Breast epithelium (tissue), 3 donors: ENCODE measurements at regions not wholly inside any gene's neighbourhood (a gene's known extent, or its start where the extent isn't known, plus 50 kb on each side); places are given as distances from the start of the nearest gene placed in this dataset.

ENCODE experiments used
- POLR2A ChIP-seq: fragments of 450-650 bp; IDR thresholded peaks from one replicate; pipeline ENCODE4 v1.6.1; 2016; ENCODE audit warnings: antibody characterized with exemption, mild to moderate bottlenecking, moderate library complexity
- POLR2AphosphoS5 ChIP-seq, 3 donors: sonication (generic); formaldehyde crosslinking; IDR thresholded peaks; one replicate each; pipeline ENCODE4 v1.6.1; 2017; ENCODE audit warnings: antibody characterized with exemption in 3 of 3
- TF ChIP-seq, protein P1 (sequence below), 3 donors: fragments of 450-650 bp; IDR thresholded peaks; one replicate each; pipeline ENCODE4 v1.5.1; 2016 to 2017; ENCODE audit warnings: antibody characterized with exemption in 3 of 3, mild to moderate bottlenecking in 3 of 3, moderate library complexity in 3 of 3

DNA sequence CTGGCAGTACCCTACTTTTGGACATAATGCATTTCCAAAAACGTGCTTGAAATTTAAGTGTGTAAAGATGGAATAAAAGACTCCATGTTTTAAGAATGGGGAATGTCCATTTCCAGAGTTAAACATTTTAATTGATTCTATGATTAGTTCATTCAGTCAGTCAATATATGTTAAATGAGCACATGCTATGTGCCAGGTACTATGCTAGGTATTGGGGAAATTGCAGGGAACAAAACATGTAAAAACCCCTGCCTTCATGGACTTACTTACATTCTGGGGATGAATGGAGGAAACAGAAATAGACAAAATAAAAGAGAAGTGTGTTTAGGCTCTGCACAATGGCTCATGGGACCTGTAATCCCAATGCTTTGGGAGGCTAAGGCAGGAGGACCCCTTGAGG lies 288.6 kb downstream of the MTX2 start:
- TF ChIP-seq, protein P1, sequence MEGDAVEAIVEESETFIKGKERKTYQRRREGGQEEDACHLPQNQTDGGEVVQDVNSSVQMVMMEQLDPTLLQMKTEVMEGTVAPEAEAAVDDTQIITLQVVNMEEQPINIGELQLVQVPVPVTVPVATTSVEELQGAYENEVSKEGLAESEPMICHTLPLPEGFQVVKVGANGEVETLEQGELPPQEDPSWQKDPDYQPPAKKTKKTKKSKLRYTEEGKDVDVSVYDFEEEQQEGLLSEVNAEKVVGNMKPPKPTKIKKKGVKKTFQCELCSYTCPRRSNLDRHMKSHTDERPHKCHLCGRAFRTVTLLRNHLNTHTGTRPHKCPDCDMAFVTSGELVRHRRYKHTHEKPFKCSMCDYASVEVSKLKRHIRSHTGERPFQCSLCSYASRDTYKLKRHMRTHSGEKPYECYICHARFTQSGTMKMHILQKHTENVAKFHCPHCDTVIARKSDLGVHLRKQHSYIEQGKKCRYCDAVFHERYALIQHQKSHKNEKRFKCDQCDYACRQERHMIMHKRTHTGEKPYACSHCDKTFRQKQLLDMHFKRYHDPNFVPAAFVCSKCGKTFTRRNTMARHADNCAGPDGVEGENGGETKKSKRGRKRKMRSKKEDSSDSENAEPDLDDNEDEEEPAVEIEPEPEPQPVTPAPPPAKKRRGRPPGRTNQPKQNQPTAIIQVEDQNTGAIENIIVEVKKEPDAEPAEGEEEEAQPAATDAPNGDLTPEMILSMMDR (IDR thresholded peaks at IDR 0.05) = no peak
- TF ChIP-seq POLR2A (no peak), POLR2AphosphoS5 (IDR thresholded peaks at IDR 0.05) (no peak)
